Ovary (tissue), 3 donors: ENCODE measurements at regions not wholly inside any gene's neighbourhood (a gene's known extent, or its start where the extent isn't known, plus 50 kb on each side); places are given as distances from the start of the nearest gene placed in this dataset.

Experiments used
- POLR2A ChIP-seq: fragments of 450-650 bp; IDR thresholded peaks from one replicate; pipeline ENCODE4 v1.6.1; 2017; ENCODE audit warnings: antibody characterized with exemption, mild to moderate bottlenecking, moderate library complexity
- TF ChIP-seq, protein P1 (sequence below), 3 donors: fragments of 450-650 bp in 2 of 3; fragments of 200-600 bp in 1 of 3; IDR thresholded peaks; one replicate each; pipeline versions ENCODE4 v1.5.1 to v1.8.0; 2016 to 2022; ENCODE audit warnings: antibody characterized with exemption in 3 of 3, mild to moderate bottlenecking in 1 of 3
- donor health status: DM: no; HTN: no; CAD: no.

DNA sequence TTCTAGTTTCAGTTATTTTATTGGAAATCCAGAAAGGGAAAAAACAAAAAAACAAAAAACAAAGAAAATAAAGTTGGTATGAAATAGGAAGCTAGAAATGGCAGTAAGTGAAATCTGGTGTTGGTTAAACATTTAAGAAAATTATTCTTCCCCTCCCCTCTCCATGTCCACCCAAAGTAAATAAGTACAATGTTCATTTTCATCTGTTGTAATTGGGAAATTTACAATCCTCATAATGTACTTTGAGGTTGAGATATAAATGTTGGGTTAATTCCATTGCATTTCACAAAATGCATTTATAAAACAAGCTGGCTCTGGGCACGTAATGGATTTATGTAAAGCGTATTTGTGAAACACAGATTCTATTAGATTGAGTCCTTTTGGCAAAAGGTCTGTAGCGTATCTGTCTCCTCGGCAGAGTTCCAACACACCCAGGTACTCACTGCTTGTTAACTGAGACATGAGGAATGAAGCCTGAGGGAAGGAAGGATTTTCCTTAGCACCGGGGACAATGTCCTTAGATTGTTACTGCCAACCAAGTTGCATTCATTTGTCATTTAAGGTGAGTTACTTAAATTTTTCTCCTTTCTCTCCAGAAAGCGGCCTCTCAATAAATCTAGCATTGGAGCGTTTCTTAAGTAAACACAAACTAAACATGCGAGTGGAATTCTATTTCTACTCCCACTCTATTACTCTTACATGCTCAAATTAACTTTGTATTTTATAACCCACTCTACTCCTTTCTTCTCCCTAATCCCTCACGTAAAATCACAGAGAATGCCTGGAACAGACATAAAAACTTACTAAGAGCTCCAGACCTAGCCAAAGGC lies 912.3 kb upstream of the WWC1 start:
- TF ChIP-seq POLR2A, result no peak
- TF ChIP-seq, protein P1, sequence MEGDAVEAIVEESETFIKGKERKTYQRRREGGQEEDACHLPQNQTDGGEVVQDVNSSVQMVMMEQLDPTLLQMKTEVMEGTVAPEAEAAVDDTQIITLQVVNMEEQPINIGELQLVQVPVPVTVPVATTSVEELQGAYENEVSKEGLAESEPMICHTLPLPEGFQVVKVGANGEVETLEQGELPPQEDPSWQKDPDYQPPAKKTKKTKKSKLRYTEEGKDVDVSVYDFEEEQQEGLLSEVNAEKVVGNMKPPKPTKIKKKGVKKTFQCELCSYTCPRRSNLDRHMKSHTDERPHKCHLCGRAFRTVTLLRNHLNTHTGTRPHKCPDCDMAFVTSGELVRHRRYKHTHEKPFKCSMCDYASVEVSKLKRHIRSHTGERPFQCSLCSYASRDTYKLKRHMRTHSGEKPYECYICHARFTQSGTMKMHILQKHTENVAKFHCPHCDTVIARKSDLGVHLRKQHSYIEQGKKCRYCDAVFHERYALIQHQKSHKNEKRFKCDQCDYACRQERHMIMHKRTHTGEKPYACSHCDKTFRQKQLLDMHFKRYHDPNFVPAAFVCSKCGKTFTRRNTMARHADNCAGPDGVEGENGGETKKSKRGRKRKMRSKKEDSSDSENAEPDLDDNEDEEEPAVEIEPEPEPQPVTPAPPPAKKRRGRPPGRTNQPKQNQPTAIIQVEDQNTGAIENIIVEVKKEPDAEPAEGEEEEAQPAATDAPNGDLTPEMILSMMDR (IDR thresholded peaks at IDR 0.05), result no peak
